ENCODE measurements at regions not wholly inside any gene's neighbourhood (a gene's known extent, or its start where the extent isn't known, plus 50 kb on each side); places are given as distances from the start of the nearest gene placed in this dataset.

DNA sequence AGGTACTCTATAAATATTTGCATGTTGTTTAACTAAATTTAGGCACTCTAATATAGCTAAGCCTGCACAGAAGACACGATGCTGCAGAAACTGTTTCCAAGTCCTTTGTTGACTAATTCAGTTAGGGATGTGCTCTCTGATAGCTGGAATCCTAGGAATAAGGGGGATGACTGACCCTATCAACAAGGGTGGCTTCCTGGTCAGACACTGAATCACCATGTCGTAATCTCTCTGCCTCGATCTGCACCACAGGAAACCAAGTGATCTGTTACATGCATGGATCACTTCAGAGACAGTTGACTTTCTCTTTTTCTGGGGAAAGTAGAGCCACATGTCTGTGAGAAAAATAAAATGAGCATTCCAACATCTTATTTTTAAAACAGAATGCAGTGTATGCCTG, 169.1 kb downstream of the GUCY2F start:
- no peaks in the 10 kb centered on the region for H3K36me3 Mint-ChIP-seq
- H3K4me1 Mint-ChIP-seq, result no peaks in the 10 kb centered on the region
- no peak for ATAC-seq
- no peak overlapping the region for H3K27ac Mint-ChIP-seq
- no peak overlapping the region for H3K4me3 Mint-ChIP-seq
- no peaks in the 10 kb centered on the region for H3K27me3 Mint-ChIP-seq
- H3K9me3 Mint-ChIP-seq, result no peaks in the 10 kb centered on the region

GRCh38 chrX:109310031-109310430, 171.9 kb downstream of the GUCY2F start:
- no peaks in the 10 kb centered on the region for H3K4me1 Mint-ChIP-seq
- no peak for ATAC-seq
- no peaks in the 10 kb centered on the region for H3K9me3 Mint-ChIP-seq
- H3K27ac Mint-ChIP-seq, result no peak overlapping the region
- H3K36me3 Mint-ChIP-seq, result no peaks in the 10 kb centered on the region
- H3K27me3 Mint-ChIP-seq, result no peaks in the 10 kb centered on the region
- H3K4me3 Mint-ChIP-seq, result no peak overlapping the region

- no peak overlapping the region for H3K4me3 Mint-ChIP-seq
- no peak for ATAC-seq
These were observed 180.7 kb downstream of the GUCY2F start for GRCh38 chrX:109301177-109301576.

GRCh38 chrX:109300415-109300814, 181.5 kb downstream of the GUCY2F start:
- Mint-ChIP-seq H3K27me3 (no peaks in the 10 kb centered on the region), H3K4me3 (no peak overlapping the region), H3K9me3 (no peaks in the 10 kb centered on the region), H3K36me3 (no peaks in the 10 kb centered on the region), H3K27ac (no peak overlapping the region), H3K4me1 (no peaks in the 10 kb centered on the region)
- no peak for ATAC-seq

More at GRCh38 chrX:109301177-109301576, 180.7 kb downstream of the GUCY2F start:
- Mint-ChIP-seq H3K9me3 (no peaks in the 10 kb centered on the region), H3K27ac (no peak overlapping the region), H3K36me3 (no peaks in the 10 kb centered on the region), H3K27me3 (no peaks in the 10 kb centered on the region), H3K4me1 (no peaks in the 10 kb centered on the region)

- Mint-ChIP-seq H3K36me3 (no peaks in the 10 kb centered on the region), H3K9me3 (no peaks in the 10 kb centered on the region), H3K27ac (no peak overlapping the region), H3K4me3 (no peak overlapping the region), H3K4me1 (no peaks in the 10 kb centered on the region), H3K27me3 (no peaks in the 10 kb centered on the region)
- ATAC-seq, result no peak
These were observed 182.8 kb downstream of the GUCY2F start for GRCh38 chrX:109299091-109299490.

DNA sequence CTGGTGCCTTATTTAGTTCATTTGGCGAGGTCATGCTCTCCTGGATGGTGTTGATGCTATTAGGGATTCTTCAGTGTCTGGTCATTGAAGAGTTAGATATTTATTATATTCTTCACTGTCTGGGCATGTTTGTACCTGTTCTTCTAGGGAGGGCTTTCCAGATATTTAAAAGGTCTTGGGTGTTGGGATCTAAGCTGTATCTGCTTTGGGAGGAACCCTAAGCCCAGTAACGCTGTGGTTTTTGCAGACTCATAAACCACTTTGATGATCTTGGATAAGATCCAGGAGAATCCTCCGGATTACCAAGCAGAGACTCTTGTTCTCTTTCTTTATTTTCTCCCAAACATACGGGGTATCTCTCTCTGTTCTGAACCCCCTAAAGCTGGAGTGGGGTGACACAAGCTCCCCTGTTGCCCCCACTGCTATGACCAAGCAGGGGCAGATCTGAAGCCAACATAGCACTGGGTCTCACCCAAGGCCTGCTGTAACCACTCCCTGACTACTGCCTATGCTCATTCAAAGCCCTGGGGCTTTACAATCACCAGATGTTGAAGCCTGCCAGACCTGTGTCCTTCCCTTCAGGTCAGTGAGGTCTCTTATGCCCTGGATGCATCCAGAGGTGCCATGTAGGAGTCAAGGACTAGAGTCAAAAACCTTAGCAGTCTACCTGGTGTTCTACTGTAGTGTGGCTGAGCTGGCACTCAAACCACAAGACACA, 187.6 kb downstream of the GUCY2F start:
- no peak overlapping the region for H3K27ac Mint-ChIP-seq
- H3K9me3 Mint-ChIP-seq, result no peaks in the 10 kb centered on the region
- no peak for ATAC-seq
- no peak overlapping the region for H3K4me3 Mint-ChIP-seq
- no peaks in the 10 kb centered on the region for H3K4me1 Mint-ChIP-seq
- no peaks in the 10 kb centered on the region for H3K27me3 Mint-ChIP-seq
- H3K36me3 Mint-ChIP-seq, result no peaks in the 10 kb centered on the region

GRCh38 chrX:109283870-109284269, 198.0 kb downstream of the GUCY2F start:
- H3K9me3 Mint-ChIP-seq, result no peaks in the 10 kb centered on the region
- H3K27ac Mint-ChIP-seq, result no peak overlapping the region
- no peak overlapping the region for H3K4me3 Mint-ChIP-seq
- H3K4me1 Mint-ChIP-seq, result no peaks in the 10 kb centered on the region
- no peaks in the 10 kb centered on the region for H3K27me3 Mint-ChIP-seq
- ATAC-seq, result no peak
- H3K36me3 Mint-ChIP-seq, result no peaks in the 10 kb centered on the region

- H3K36me3 Mint-ChIP-seq, result no peaks in the 10 kb centered on the region
- no peaks in the 10 kb centered on the region for H3K9me3 Mint-ChIP-seq
- H3K4me1 Mint-ChIP-seq, result no peaks in the 10 kb centered on the region
- H3K4me3 Mint-ChIP-seq, result no peak overlapping the region
- H3K27me3 Mint-ChIP-seq, result no peaks in the 10 kb centered on the region
- no peak for ATAC-seq
- H3K27ac Mint-ChIP-seq, result no peak overlapping the region
These were observed 200.2 kb downstream of the GUCY2F start for GRCh38 chrX:109281483-109282275.

DNA sequence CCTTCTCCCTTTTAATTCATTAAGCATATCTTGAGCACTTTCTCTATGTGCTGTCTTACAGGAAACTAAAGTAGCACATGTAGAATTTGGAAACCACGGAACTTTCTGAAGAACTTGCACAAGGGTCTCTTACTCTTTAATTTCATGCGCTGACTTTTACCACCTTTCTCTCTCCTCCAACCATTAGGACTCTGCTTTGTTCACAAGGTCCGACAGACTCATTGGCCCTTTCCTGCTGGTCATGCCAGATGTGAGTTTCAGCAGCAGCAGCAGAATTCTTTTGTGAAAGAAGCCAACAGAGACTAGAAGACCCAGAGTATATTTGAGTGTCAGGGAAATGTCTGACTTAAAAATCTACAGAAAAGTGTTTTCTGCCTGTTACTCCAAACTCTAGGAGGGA, 207.1 kb downstream of the GUCY2F start:
- Mint-ChIP-seq H3K4me3 (no peak overlapping the region), H3K27ac (no peak overlapping the region), H3K27me3 (no peaks in the 10 kb centered on the region), H3K36me3 (no peaks in the 10 kb centered on the region), H3K4me1 (no peaks in the 10 kb centered on the region), H3K9me3 (no peaks in the 10 kb centered on the region)
- ATAC-seq, result no peak

DNA sequence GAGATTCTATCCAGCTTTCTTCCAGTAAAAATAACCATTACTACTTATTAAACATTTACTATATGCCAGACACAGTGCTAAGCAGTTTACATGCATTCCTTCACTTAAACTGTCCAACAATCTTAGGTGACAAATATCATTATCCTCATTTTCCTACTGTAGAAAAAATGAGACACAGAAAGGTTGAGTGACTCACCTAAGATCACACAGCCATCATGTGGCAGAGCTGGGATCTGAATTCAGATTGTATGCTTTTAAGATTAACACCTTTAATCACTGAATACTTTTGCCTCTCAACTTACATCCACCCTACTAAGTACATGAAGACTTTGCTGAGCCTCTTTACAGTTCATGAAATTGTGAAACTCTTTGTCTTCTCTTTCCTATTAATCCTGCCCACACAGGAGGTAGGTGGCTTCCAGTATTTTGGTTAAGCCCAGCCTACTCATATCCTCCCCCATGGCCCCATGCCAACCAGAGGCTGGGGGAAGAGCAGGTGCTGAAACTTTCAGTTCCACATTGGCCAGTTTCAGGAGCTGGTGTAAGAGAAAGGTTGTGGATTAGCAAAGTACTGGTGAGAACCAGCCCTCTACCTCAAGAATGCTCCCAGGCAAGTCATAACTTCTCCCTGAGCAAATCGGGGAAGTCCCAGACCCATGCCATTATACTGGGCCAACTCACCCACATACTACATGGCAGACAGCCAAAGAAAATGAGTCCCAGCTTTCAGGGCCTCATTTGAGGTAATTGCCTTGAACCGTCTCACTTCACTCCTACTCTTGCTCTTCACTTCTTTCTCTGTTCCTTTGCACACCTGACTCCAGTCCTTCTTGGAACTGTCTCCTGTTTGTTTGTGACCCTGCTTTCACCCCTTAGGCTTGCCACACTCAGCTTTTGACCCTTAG, 211.1 kb downstream of the GUCY2F start:
- Mint-ChIP-seq H3K4me1 (no peaks in the 10 kb centered on the region), H3K36me3 (no peaks in the 10 kb centered on the region), H3K9me3 (no peaks in the 10 kb centered on the region), H3K27me3 (no peaks in the 10 kb centered on the region), H3K4me3 (no peak overlapping the region), H3K27ac (no peak overlapping the region)
- peak; percentile 92 for ATAC-seq

- Mint-ChIP-seq H3K27ac (no peak overlapping the region), H3K4me3 (no peak overlapping the region), H3K9me3 (peaks cover 3% of the 10 kb centered on the region), H3K4me1 (no peaks in the 10 kb centered on the region), H3K27me3 (no peaks in the 10 kb centered on the region), H3K36me3 (no peaks in the 10 kb centered on the region)
- ATAC-seq, result no peak
These were observed 213.5 kb downstream of the GUCY2F start for GRCh38 chrX:109268340-109268739.

- ATAC-seq, result no peak
- no peak overlapping the region for H3K4me3 Mint-ChIP-seq
- peaks cover 11% of the 10 kb centered on the region for H3K9me3 Mint-ChIP-seq
These were observed 215.9 kb downstream of the GUCY2F start for GRCh38 chrX:109266034-109266433.

GRCh38 chrX:109264878-109265277, 217.0 kb downstream of the GUCY2F start:
- no peak for ATAC-seq
- Mint-ChIP-seq H3K4me1 (no peaks in the 10 kb centered on the region), H3K4me3 (no peak overlapping the region), H3K27ac (no peak overlapping the region), H3K27me3 (no peaks in the 10 kb centered on the region), H3K9me3 (peaks cover 11% of the 10 kb centered on the region), H3K36me3 (no peaks in the 10 kb centered on the region)

More at GRCh38 chrX:109266034-109266433, 215.9 kb downstream of the GUCY2F start:
- H3K4me1 Mint-ChIP-seq, result no peaks in the 10 kb centered on the region
- no peaks in the 10 kb centered on the region for H3K27me3 Mint-ChIP-seq
- no peak overlapping the region for H3K27ac Mint-ChIP-seq
- H3K36me3 Mint-ChIP-seq, result no peaks in the 10 kb centered on the region

- H3K9me3 Mint-ChIP-seq, result peaks cover 11% of the 10 kb centered on the region
- H3K27ac Mint-ChIP-seq, result no peak overlapping the region
- no peak for ATAC-seq
- H3K36me3 Mint-ChIP-seq, result no peaks in the 10 kb centered on the region
- no peaks in the 10 kb centered on the region for H3K27me3 Mint-ChIP-seq
- no peaks in the 10 kb centered on the region for H3K4me1 Mint-ChIP-seq
- no peak overlapping the region for H3K4me3 Mint-ChIP-seq
These were observed 220.6 kb downstream of the GUCY2F start for GRCh38 chrX:109261279-109261678.

DNA sequence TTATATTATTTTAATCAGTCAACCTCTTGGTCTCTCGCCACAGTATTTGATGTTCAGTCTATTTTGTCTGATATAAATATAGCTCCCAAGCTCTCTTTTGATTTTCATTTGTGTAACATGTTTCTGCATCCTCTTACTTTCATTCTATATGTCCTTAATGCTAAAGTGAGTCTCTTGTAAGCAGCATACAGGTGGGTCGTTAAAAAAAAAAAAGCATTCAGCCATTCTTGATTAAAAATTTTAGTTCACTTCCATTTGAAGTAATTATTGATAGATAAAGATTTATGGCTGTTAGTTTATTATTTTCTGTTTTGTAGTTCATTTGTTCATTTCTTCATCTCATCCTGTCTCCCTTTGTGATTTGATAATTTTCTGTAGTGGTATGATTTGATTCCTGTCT, 229.1 kb downstream of the GUCY2F start:
- Mint-ChIP-seq H3K4me3 (no peak overlapping the region), H3K9me3 (peaks cover 5% of the 10 kb centered on the region), H3K27ac (no peak overlapping the region), H3K36me3 (no peaks in the 10 kb centered on the region), H3K4me1 (no peaks in the 10 kb centered on the region), H3K27me3 (no peaks in the 10 kb centered on the region)
- no peak for ATAC-seq

All from stimulated activated memory B cell treated with anti-CD40 and anti-IgM and Interleukin-4, amounts not matched to agents 10 μg/mL and 1 μg/mL and 100 μg/mL, for 72 hours (primary cell).